NOMO-1 treated with DMSO at 0.1 percent for 48 hours (cell line): ENCODE measurements at regions not wholly inside any gene's neighbourhood (a gene's known extent, or its start where the extent isn't known, plus 50 kb on each side); places are given as distances from the start of the nearest gene placed in this dataset.
"Not testable (repeated sequence)": the region's sequence is repeated elsewhere in the genome, so short reads cannot be mapped to it uniquely, and the experiment has no call there.

Experiments
- DNase-seq: peaks from one replicate; lab custom pipeline; 2025; ENCODE audit not compliant: unreplicated experiment; lab: John Stamatoyannopoulos, UW

DNA sequence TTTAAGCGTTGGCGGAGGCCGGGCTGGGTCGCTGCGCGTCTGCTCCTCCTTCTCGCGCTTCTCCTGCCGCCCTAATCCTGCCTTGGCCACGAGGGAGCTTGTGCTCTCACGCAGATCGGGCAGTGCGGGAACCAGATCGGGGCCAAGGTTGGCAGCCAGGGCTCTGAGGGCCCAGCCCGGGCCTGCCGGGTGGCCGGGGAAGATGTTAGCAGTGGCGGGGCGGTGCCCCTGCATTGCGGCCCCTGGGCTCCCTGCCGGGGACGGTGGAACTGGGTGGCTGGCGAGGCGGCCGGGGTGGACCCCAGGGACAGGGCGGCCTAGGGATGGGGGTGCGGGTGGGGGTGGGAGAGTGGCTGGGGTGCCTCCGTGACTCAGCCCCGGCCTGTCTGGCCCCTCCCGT is 297.4 kb downstream of the CACNA1B start:
- not testable (repeated sequence) for DNase-seq

DNA sequence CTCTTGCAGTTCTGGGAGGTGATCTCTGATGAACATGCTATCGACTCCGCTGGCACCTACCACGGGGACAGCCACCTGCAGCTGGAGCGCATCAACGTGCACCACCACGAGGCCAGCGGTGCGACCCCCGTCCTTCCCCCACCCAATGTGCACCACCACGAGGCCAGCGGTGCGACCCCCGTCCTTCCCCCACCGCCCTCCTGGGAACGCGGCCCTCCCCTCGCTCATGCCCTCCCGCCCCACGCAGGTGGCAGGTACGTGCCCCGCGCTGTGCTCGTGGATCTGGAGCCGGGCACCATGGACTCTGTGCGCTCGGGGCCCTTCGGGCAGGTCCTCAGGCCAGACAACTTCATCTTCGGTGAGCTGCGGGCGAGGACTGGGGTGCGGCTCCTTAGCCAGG is 297.8 kb downstream of the CACNA1B start:
- not testable (repeated sequence) for DNase-seq

DNA sequence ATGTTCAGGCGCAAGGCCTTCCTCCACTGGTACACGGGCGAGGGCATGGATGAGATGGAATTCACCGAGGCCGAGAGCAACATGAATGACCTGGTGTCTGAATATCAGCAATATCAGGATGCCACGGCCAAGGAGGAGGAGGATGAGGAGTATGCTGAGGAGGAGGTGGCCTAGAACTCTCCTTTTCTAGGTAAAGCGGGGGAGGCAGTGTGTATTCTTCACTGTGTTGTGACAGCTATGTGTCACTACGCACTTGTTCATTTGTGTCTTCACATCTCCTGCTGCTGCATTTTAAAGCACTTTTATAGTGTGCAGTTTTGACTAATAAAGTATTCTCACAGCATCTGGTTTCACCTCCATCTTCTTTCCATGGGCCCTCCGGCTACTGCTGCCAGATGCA is 299.5 kb downstream of the CACNA1B start:
- DNase-seq = not testable (repeated sequence)

DNA sequence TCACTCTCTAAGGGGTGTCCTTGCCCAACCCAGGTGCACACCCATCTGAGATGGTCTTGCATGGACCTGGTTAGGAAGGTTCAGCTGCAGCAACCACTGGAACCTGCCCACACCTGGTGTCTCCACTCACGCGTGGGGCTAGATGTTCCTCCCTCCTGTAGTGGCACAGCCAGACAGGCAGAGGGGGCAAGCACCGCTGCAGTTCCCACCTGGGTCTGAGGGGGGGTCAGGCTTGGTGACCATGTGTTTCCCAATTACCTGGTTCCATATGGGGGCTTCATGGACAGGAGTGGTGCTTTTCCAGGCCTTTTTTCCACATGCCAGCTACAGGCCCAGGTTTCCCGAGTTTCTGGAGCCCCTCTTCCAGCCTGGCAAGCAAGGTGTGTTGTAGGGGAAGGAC is 301.4 kb downstream of the CACNA1B start:
- DNase-seq = not testable (repeated sequence)

DNA sequence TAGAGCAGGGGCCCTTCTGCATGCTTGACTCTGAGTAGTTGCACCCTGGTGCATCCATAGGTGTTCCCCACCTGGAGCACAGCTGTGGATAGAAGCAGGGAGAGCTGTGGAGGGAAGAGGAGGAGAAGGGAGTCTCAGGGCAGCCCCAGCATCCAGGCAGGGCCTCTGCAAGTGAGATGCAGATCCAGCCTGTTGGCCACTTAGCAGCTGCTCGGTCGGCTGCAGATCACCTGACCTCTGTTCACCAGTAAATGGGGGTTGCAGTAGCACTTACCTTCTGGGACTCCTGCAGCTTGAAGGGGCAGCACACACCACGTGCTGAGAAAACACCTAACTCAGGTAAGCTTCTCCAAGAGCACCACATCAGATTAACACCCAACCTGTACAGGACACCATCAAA is 302.1 kb downstream of the CACNA1B start:
- not testable (repeated sequence) for DNase-seq

DNA sequence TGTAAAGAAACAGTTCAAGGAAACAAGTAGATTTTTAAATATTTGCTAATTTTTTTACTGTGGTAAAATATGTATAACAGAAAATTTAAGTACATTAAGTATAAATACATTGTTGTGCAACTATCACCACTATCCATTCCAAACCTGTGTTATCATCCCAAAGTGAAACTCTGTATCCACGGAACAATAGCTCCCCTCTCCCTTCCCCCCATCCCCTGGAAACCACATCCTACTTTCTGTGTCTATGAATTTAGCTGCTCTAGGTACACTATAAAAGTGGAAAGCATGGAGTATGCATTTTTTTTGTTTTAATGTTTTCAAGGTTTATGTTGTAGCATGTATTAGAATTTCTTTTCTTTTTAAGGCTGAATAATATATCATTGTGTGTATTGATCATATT is 304.4 kb downstream of the CACNA1B start:
- not testable (repeated sequence) for DNase-seq

DNA sequence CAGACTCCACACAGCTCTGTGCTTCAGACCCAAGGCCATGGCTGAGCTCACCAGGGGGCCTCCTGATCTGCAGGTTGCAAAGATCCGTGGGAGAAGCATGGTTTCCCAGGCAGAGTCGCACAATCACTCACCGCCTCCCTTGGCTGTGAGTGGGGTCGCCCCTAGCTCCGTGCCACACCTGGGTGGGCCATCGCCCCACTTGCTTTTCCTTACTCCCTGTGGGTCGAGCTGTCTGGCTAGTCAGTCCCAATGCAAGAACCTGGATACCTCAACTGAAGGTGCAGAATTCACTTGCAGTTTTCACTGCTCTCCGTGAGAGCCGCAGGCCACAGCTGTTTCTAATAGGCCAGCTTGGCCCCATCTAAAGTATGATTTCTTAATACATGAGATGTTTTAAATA is 319.6 kb downstream of the CACNA1B start:
- DNase-seq = not testable (repeated sequence)

DNA sequence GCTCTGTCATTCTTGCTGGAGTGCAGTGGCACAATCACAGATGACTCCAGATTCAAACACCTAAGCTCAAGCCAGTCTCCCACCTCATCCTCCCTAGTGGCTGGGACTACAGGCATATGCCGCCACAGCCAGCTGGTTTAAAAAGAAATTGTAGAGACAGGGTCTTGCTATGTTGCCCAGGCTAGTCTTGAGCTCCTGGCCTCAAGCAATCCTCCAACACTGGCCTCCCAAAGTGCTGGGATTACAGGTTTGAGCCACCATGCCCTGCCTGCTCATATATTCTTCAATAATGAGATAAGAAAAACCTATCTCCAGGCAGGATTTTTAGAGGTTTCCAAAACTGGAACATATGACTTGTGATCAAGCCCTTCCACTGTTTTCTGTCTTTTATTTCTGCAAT is 321.4 kb downstream of the CACNA1B start:
- DNase-seq = not testable (repeated sequence)

DNA sequence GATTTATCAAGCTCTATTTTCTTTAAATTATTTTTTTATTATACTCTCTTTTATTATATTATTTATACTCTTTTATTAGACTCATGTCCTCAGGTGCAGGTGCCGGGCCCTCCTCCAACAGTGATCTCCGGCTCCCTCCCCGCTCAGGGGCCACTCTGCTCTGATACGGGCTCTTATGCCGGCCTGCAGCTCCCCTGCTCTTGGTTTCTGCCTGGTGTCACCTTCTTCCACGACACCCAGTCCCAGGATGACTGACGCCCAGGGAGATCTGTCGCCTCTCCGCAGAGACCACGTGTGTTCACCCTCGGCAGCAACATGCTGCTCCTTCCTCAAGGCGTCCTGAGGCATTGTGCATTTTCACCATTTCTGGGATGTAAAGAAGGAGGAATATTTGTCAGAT is 322.3 kb downstream of the CACNA1B start:
- not testable (repeated sequence) for DNase-seq

DNA sequence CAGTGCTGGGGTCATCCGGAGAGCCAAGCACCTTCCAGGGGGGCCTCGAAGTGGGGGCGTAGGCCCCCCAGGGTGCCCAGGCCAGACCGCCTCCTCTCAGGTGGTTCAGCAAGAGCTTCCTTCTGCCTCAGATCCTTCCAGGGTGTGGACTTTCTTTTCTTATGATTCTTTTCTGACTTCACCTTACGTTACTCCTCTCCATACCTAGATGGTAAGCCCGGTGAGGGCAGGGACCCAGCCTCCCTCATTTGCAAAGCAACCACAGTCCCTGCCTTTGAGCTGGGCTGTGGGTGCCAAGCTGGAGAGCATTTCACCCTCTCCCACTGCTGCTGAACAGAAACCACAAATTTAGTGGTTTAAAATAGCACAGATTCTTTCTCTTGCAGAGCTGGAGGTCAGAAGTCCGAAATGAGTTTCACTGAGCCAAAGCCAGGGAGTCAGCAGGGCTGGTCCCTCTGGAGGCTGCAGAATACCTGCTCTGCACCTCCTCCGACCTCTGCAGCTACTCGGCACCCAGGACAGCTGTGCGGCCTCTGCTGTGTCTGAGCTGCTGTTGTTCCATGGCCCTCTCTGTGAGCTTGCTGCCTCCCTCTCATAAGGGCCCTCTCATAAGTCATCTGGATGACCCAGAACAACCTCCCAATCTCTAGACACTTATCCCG is 323.0 kb downstream of the CACNA1B start:
- not testable (repeated sequence) for DNase-seq

DNA sequence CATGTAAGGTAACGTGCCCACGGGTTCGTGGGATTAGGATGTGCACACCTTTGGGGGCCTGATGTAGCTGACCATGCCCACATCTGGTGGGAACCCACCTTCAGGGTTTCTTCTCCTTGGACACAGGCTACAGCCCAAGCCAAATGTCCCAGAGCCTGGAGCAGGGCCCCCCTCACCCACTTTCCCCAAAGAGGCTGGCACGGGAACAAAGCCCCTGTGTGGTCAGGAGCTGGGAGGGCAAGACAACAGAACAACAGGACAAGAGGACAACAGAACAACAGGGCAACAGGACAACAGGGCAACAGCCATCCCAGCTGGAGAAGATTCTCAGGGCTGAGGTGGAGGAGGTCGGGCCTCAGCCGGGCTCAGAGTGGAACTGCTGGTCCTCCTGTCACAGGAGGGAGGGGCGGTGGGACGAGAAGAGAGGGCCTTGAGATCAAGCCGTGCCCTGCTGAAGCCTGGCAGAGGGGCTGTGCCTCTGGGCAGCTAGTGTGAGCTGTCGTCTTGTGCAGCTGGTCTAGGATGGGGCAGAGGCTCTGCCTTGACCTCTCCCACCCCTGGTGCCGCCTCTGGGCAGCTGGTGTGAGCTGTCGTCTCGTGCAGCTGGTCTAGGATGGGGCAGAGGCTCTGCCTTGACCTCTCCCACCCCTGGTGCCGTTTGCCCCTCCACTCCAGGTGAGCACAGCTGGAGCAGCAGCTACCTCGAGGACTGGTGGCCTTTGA is 323.7 kb downstream of the CACNA1B start:
- not testable (repeated sequence) for DNase-seq

DNA sequence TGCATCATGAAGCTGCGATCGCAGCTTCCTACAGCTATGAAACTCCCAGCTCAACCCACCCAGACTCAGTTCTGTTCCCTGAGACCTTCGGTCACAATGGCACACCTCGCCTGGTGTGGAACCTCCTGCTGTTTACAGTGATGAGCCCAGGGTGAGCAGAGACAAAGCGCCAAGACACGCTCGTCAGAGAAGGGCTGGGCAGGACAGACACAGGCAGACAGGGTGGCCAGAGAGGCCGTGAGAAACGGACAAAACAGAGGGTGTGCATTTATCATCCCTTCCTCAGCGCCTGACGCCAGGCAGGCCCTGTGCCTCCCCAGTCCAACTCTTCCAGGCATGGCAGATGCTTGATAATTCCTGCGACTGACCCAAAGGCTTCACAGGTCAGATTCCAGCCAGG is 324.5 kb downstream of the CACNA1B start:
- DNase-seq = not testable (repeated sequence)

DNA sequence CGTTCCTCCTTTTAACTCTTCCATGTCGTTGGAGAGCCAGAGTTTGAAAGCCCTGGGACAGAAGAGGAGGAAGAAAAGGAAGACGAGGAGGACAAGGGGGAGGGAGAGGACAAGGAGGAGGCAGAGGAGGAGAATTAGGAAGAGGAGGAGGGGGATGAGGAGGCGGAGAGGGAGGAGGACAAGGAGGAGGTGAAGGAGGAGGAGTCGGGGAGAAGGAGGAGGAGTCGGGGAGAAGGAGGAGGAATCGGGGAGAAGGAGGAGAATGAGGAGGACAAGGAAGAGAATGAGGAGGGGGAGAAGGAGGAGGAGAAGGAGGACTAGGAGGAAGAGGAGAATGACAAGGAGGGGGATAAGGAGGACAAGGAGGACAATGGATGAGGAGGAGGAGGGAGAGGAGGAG is 325.7 kb downstream of the CACNA1B start:
- not testable (repeated sequence) for DNase-seq

DNA sequence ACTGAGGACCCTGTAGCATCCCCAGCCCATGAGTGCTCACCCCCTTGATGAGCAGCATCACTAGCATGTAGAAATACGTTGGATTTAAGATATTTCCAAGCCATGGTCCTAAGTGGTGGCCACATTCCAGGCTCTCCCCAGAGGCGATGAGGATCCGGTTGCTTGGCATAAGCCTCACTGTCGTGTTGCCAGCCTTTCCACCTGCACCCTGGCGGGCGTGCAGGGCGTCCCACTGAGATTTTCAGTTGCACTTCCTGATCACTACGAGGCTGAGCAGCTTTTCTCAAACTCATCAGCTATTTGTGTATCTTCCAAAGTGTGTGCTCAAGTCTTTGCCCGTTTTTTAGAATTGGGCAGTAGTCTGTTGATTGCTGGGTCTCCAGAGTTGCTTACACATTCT is 326.3 kb downstream of the CACNA1B start:
- DNase-seq = not testable (repeated sequence)

DNA sequence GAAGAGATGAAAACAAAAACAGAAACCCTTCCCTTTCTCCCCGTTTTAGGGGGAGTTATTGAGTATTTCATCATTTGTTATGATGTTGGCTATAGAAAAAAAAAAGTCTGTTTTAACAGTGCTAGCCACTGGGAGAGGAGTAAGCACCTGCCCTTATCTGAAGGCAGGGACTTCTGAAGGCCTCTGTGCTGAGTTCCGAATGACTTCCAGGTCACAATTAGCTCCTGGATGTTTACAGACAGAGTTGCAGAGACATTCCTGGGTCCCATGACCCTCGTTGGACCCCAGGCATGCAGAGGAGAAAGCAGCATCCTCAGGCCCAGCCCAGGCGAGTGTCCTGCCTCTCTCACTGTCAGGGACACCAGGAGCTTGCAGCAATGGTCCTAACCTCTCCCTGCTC is 328.5 kb downstream of the CACNA1B start:
- DNase-seq = not testable (repeated sequence)

DNA sequence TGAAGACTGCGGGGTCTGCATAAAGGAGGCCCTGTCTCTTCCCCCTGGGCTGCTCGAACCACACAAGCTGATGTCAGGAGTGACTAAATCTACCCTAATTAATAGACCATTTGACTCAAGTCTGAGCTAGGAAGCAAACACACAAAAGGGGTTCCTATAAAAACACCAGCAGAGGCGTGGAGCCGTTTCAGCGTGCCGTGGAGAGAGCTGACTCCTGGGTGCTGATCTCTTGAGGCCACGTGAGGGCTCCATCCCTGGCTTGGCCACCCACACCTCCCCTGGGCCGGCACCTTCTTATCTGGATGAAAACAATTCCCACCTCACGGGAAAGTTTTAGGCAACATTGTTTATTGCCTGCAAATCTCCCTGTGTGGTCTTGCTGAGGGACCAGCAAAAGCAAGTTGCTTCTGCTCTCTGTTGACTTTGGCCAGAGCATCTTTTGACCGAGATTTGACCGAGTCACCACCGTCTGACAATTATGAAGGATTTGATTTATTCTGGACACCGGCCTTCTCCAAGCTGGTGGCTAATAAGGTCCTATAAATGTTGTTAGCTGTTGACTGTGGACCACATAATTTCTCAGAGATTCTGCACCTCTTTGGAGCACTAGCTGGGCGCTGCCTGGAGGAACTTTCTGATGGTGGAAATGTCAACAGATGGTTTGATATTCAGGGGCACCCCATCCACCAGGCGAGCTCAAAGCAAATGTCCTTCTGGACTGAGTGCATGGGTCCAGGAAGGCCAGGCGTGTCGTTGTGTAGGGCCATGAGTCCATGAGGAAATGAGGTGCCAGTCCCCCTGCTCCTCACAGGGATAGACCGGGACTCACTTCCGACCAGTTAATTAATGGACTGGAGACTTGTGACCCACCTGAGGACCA is 330.0 kb downstream of the CACNA1B start:
- not testable (repeated sequence) for DNase-seq

DNA sequence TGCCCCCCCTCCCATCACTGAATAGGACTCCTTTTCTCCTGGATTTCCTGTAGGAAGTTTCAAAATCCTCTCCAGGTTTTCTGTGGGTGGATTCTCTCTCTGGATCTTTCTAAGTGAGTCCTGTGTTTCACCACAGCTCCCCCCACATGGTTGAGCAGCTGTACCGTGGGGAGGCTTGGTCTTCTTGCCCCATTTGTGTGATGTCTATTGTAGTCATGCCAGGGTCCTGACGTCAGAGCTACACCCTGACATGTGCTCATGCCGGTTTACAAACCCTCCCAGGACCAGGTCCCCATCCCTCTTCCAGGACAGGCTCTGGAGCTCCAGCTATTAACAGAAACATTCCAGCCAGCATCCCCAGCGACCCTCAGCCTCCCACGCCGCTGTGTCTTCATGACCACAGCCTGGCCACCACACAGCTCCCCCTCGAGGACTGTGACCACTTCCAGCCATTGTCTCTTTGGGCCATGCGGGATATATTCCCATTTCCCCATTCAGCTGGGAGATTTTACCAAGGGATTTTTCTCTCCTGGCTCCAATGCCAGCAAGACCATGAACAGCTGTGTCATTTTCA is 331.6 kb downstream of the CACNA1B start:
- not testable (repeated sequence) for DNase-seq

DNA sequence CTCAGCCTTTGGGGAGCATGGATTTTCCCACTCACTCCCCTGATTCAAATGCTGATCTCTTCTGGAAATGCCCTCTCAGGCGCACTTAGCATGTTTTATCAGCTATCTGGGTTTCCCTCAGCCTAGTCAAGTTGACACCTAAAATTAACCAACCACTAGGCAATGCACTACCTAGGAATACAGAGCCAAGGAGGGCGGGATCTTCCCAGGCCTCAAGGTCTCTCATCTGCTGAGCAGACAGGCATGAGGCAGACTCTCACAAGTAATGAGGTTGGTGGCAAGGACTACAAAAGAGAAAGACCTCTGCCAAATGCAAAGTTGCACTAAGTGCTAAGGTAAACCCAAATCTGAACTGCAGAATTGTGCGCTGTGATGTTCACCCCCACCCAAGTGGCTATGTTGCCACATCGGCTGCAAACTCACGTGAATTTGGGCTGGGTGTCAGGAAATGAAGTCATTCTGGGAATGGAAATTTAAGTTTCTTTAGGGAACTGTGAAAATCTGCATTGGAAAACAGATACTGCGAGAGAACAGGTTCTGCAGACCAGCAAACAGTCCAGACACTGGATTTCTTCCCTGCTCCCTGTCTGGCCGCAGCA is 332.9 kb downstream of the CACNA1B start:
- not testable (repeated sequence) for DNase-seq

DNA sequence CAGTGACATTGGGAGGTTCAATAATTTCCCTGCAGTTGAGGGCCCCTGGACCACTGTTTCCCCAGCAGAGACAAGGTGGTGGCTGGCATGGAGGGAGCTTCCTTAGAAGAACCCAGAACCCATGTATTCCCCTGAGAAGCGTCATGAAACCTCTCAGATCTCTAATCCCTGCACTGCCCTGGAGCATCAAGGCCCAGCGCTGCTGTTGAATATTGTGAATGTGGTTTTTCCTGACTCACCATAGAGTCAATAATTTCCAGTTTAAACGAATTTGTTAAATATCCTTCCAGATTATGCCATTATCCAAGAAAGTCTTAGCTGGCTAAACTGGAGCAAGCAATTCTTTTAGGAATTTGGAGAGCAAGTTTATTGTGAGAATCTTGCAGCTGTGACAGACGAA is 333.5 kb downstream of the CACNA1B start:
- DNase-seq = not testable (repeated sequence)

DNA sequence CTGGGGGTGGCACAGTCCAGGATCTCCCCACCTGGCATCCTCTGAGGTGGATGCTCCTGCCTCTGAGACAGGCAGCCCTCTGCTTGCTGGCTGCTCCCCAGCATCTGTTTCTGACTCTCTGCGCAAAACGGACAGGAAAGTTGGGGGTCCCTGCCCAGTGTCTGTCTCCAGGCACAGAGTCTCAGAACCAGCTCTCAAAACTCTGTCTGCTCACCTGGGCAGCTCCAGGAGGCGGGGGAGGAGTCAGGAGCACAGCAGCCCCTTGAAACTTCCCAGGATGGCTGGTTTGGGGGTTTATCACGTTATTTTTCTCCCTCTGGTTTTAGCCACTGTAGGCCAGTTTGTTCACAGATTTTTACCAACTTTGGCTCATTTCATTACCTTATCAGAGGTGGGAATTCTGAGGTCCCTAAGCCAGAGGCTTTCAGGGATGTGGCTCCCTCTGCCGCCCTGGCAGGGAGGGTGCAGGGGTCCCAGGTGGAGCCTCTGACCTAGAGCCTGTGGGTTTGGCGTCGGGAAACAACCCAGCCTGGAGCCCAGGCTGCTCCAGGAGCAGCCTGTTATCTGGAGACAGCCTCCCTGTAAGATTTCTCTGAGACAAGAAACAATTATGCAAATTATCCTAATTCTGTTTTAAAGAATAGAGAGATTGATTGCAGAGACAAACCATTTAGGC is 334.1 kb downstream of the CACNA1B start:
- DNase-seq = not testable (repeated sequence)
